ENCODE measurements at regions not wholly inside any gene's neighbourhood (a gene's known extent, or its start where the extent isn't known, plus 50 kb on each side); places are given as distances from the start of the nearest gene placed in this dataset.

DNA sequence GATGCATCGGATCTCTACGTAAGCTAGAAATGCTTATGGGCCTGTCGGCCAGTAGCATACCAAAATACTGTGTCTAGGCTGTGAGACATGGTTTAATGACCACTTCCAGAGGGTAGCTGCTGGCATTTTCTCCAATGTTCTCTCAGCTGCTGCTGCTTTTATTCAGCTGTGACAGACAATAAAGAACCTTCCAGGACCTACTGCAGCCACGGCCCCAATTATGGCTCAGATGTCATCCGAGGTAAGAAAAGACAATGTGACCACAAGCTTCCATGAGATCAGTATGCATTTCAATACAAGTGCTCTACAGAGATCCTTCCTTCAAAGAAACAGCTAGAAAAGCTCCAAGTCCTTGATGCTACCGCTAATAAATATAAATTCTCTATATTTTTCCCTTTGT lies 256.2 kb downstream of the SDHAF3 start:
- no peak overlapping the region for H3K4me3 ChIP-seq (ENCODE audit: low read depth, low read length)
- DNase-seq (ENCODE audit: low read depth), result no peak
- TF ChIP-seq, protein P1, sequence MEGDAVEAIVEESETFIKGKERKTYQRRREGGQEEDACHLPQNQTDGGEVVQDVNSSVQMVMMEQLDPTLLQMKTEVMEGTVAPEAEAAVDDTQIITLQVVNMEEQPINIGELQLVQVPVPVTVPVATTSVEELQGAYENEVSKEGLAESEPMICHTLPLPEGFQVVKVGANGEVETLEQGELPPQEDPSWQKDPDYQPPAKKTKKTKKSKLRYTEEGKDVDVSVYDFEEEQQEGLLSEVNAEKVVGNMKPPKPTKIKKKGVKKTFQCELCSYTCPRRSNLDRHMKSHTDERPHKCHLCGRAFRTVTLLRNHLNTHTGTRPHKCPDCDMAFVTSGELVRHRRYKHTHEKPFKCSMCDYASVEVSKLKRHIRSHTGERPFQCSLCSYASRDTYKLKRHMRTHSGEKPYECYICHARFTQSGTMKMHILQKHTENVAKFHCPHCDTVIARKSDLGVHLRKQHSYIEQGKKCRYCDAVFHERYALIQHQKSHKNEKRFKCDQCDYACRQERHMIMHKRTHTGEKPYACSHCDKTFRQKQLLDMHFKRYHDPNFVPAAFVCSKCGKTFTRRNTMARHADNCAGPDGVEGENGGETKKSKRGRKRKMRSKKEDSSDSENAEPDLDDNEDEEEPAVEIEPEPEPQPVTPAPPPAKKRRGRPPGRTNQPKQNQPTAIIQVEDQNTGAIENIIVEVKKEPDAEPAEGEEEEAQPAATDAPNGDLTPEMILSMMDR (conservative IDR thresholded peaks at IDR 0.05; ENCODE audit: low read depth, low read length), result no peak

DNA sequence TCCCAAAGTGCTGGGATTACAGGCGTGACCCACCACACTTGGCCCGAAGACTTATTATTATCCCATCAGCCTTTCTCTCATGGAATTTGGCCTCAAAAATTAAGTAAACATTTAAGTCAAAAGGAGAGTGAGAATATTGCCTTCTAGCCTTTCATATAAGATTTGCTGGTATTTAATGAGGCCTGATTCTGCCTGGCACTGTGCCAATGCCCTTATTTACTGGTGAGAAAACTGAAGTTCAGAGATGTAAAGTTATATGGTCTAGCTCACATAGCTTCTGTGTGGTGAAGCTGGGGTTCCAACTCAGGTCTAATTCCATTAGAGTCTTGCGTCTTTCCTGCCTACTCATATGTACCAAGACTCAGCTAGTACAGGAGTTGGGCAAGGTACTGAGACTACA lies 260.2 kb downstream of the SDHAF3 start:
- TF ChIP-seq, protein P1 (conservative IDR thresholded peaks at IDR 0.05; ENCODE audit: low read depth, low read length), result no peak

DNA sequence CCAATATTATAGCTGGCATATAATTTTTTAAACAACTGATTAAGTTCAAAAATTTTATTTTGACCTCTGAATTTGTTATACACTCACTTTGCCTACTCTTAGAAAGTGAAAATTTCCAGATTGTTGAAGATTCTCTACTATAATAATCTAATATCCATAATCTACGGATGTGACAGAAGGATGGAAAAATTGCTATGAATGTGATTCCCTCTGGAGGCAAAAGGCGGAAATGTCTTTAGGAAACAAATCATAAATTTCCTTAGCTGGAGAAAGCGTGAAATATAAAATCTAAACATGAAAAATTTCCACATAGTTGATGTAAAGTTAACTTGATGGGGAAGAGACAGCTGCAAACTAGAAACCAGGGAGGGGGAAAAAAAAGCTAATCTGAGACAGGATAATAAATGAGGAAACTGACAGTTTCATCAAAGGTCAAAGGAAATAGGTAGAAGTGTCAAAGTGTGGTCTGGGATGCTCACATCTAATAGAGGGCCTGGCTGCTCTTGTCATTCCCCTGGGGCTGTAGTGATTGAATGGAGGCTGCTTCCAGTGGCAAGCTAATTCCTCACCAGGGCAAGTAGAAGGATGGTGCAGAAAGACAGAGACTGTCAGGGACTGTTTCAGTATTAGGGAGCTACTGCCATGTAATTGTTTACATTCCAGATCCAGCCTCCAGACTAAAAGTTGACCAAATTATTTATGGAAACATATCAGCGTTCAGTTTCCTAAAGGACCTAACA lies 264.5 kb downstream of the SDHAF3 start:
- DNase-seq (ENCODE audit: low read depth), result no peak
- TF ChIP-seq, protein P1 (conservative IDR thresholded peaks at IDR 0.05; ENCODE audit: low read depth, low read length), result no peak
- H3K4me3 ChIP-seq (ENCODE audit: low read depth, low read length), result no peak overlapping the region

More for the DNA sequence above, 260.2 kb downstream of the SDHAF3 start:
- no peak for DNase-seq (ENCODE audit: low read depth)
- H3K4me3 ChIP-seq (ENCODE audit: low read depth, low read length), result no peak overlapping the region

DNA sequence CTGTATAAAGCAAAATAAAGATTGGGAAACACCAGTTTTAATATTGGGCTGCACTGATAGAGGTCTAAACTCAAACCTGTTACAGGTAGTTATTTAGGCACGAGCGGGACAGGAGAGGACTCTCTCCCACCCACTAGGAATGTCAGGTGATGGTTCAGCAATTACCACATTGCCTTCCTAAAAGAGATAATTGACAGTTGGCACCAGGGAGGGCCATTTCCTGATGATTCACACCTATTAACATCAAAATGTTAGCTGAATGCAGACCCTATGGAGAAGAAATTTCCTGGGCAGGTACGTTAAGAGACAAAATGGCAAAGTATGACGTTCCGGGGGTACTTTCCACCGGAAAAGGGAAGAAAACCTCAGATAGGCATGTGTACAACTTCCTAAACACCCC lies 272.6 kb downstream of the SDHAF3 start:
- no peak overlapping the region for H3K4me3 ChIP-seq (ENCODE audit: low read depth, low read length)
- TF ChIP-seq, protein P1 (conservative IDR thresholded peaks at IDR 0.05; ENCODE audit: low read depth, low read length), result no peak
- no peak for DNase-seq (ENCODE audit: low read depth)

DNA sequence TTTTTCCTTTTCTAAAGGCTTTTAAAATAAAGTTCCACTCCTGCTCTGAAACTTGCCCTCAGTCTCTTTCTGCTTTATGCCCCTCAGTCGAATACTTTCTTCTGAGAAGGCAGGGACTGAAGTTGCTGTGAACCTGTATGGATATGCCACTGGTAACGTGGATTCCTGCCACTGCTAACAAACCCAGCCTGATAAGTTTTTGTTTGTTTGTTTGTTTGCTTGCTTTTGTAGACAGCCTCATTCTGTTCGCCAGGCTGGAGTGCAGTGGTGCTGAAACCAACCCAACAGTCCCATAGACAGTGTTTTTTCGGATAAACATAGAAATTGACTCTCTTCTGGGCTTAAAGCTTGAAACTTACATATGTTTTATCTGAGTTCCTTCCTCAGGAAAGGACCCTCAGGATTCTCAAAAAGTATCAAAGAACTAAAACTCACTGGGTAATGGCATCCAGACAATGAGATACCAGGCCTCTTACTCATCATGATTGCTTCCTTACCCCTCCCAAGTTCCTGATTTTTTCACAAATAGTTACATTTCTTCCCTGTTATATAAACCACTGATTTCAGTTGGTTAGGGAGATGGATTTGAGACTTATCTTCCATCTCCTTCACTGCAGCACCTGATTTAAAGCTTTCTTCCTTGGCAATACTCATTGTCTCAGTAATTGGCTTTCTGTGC lies 273.6 kb downstream of the SDHAF3 start:
- TF ChIP-seq, protein P1 (conservative IDR thresholded peaks at IDR 0.05; ENCODE audit: low read depth, low read length), result no peak
- no peak for DNase-seq (ENCODE audit: low read depth)
- H3K4me3 ChIP-seq (ENCODE audit: low read depth, low read length), result no peak overlapping the region

DNA sequence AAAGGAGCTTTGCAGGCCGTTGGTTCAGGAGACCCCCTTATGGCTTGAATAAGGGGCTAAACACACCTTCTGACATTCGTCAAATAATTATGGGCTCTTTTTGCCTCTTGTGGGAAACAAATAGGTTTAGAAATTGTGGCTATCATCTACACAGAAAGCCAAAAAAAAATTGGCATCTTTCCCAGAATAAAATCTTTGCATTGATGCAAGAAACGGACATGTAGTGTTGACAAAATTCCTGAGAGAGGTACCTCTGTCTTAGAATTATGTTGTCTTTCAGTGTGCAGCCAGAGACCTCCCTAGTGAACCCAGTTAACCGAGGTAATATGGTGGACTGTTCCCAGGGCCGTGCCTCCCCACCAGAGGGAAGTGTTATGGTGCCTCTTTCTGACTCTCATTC lies 283.9 kb downstream of the SDHAF3 start:
- TF ChIP-seq, protein P1 (conservative IDR thresholded peaks at IDR 0.05; ENCODE audit: low read depth, low read length), result no peak
- DNase-seq (ENCODE audit: low read depth), result no peak
- no peak overlapping the region for H3K4me3 ChIP-seq (ENCODE audit: low read depth, low read length)

All from epithelial cell of proximal tubule (primary cell).